CD14-positive monocyte (primary cell): ENCODE measurements at regions not wholly inside any gene's neighbourhood (a gene's known extent, or its start where the extent isn't known, plus 50 kb on each side); places are given as distances from the start of the nearest gene placed in this dataset.

ENCODE experiments used
- DNase-seq, 3 donors: peaks; one replicate each; pipeline ENCODE4 v3.0.0-alpha.2; 2011 to 2022
- H2AFZ ChIP-seq: 2 replicates; pipeline ENCODE4 v1.6.0; 2012; ENCODE audit warnings: mild to moderate bottlenecking, low read depth, low read length, inconsistent platforms; ENCODE audit not compliant: insufficient read depth, poor library complexity, severe bottlenecking
- H3K27ac ChIP-seq, 2 donors: 1 replicate in 1 of 2; 2 replicates in 1 of 2; pipeline ENCODE4 v1.5.1; 2012 to 2013; ENCODE audit warnings: low read length in 2 of 2, control low read depth in 1 of 2, inconsistent platforms in 1 of 2, low read depth in 1 of 2, mild to moderate bottlenecking in 1 of 2
- H3K27me3 ChIP-seq, 2 donors: one replicate each; pipeline versions ENCODE4 v1.6.0 to v1.6.1; 2011 to 2013; ENCODE audit warnings: low read length in 2 of 2; ENCODE audit not compliant: control insufficient read depth in 2 of 2, insufficient read depth in 2 of 2
- H3K36me3 ChIP-seq, 2 donors: replicated peaks in 1 of 2; 1 replicate in 1 of 2; 2 replicates in 1 of 2; pipeline versions ENCODE4 v1.5.1 to v1.6.1; 2012 to 2013; ENCODE audit warnings: low read length in 2 of 2, control low read depth in 1 of 2, inconsistent platforms in 1 of 2, mild to moderate bottlenecking in 1 of 2; ENCODE audit not compliant: insufficient read depth in 2 of 2, control insufficient read depth in 1 of 2
- H3K4me1 ChIP-seq, 2 donors: 1 replicate in 1 of 2; 2 replicates in 1 of 2; pipeline versions ENCODE4 v1.5.1 to v1.6.1; 2012 to 2013; ENCODE audit warnings: low read length in 2 of 2, control low read depth in 1 of 2, inconsistent platforms in 1 of 2, mild to moderate bottlenecking in 1 of 2, moderate library complexity in 1 of 2; ENCODE audit not compliant: insufficient read depth in 2 of 2, control insufficient read depth in 1 of 2
- H3K4me2 ChIP-seq: replicated peaks from 2 replicates; pipeline ENCODE3; 2012; ENCODE audit warnings: low read length, moderate library complexity, mild to moderate bottlenecking; ENCODE audit not compliant: poor library complexity, severe bottlenecking; ENCODE audit errors: extremely low read depth
- H3K4me3 ChIP-seq, 3 experiments: fragments of 200-600 bp in 1 of 3; sonication (generic) in 1 of 3; replicated peaks in 1 of 3; 1 replicate in 2 of 3; 2 replicates in 1 of 3; pipeline ENCODE4 v1.5.1; 2011 to 2013; ENCODE audit warnings: low read length in 3 of 3, mild to moderate bottlenecking in 3 of 3, control low read depth in 2 of 3, low read depth in 2 of 3, inconsistent platforms in 1 of 3, moderate library complexity in 1 of 3
- H3K79me2 ChIP-seq: 2 replicates; pipeline ENCODE4 v1.6.0; 2012; ENCODE audit warnings: mild to moderate bottlenecking, control low read depth, inconsistent platforms, low read length, moderate library complexity; ENCODE audit not compliant: insufficient read depth
- H3K9ac ChIP-seq: 2 replicates; pipeline ENCODE4 v1.6.0; 2017; ENCODE audit warnings: low read length, mild to moderate bottlenecking; ENCODE audit not compliant: insufficient read depth, poor library complexity, severe bottlenecking
- H3K9me3 ChIP-seq, 2 donors: replicated peaks in 1 of 2; 1 replicate in 1 of 2; 2 replicates in 1 of 2; pipeline versions ENCODE4 v1.5.1 to v1.6.1; 2012 to 2013; ENCODE audit warnings: low read length in 2 of 2, control low read depth in 1 of 2; ENCODE audit not compliant: control insufficient read depth in 1 of 2, insufficient read depth in 1 of 2
- H4K20me1 ChIP-seq: 2 replicates; pipeline ENCODE4 v1.6.0; 2012; ENCODE audit warnings: mild to moderate bottlenecking, low read length, control low read depth, moderate library complexity; ENCODE audit not compliant: insufficient read depth
- H3K27ac Mint-ChIP-seq, 7 donors: one replicate each; pipeline ENCODE4 v1.8.0; 2020; ENCODE audit warnings: mild to moderate bottlenecking in 7 of 7, mixed read lengths in 7 of 7, moderate library complexity in 6 of 7, inconsistent platforms in 2 of 7
- H3K27me3 Mint-ChIP-seq, 3 donors: one replicate each; pipeline ENCODE4 v1.8.0; 2021 to 2022; ENCODE audit warnings: low read depth in 3 of 3, mild to moderate bottlenecking in 3 of 3, mixed read lengths in 3 of 3, moderate library complexity in 3 of 3, inconsistent platforms in 1 of 3
- H3K36me3 Mint-ChIP-seq, 2 donors: one replicate each; pipeline ENCODE4 v1.8.0; 2020; ENCODE audit warnings: mixed read lengths in 2 of 2, inconsistent platforms in 1 of 2, mild to moderate bottlenecking in 1 of 2
- H3K4me1 Mint-ChIP-seq: one replicate; pipeline ENCODE4 v1.8.0; 2020; ENCODE audit warnings: mild to moderate bottlenecking, mixed read lengths
- H3K4me3 Mint-ChIP-seq, 2 donors: one replicate each; pipeline ENCODE4 v1.8.0; 2020; ENCODE audit warnings: mild to moderate bottlenecking in 2 of 2, mixed read lengths in 2 of 2, moderate library complexity in 1 of 2
- H3K9me3 Mint-ChIP-seq, 7 donors: one replicate each; pipeline ENCODE4 v1.8.0; 2020 to 2022; ENCODE audit warnings: mixed read lengths in 7 of 7, mild to moderate bottlenecking in 6 of 7, moderate library complexity in 6 of 7, inconsistent platforms in 2 of 7
- WGBS: methylation state at CpG from one replicate; pipeline ENCODE4 v1.1.5; 2013; ENCODE audit warnings: missing lambda C conversion rate; ENCODE audit not compliant: insufficient coverage; 5-methylcytosine and 5-hydroxymethylcytosine counted together
- intact Hi-C, 2 donors: fragments of 100-400 bp; cut with micrococcal nuclease; formaldehyde crosslinking; loops; one replicate each; pipeline versions ENCODE4 v1.15.0 to v1.15.1; 2023
- TF ChIP-seq, protein P1 (sequence below): fragments of 200-600 bp; IDR thresholded peaks from one replicate; pipeline ENCODE4 v1.8.0; 2022; ENCODE audit warnings: antibody characterized with exemption, mild to moderate bottlenecking

DNA sequence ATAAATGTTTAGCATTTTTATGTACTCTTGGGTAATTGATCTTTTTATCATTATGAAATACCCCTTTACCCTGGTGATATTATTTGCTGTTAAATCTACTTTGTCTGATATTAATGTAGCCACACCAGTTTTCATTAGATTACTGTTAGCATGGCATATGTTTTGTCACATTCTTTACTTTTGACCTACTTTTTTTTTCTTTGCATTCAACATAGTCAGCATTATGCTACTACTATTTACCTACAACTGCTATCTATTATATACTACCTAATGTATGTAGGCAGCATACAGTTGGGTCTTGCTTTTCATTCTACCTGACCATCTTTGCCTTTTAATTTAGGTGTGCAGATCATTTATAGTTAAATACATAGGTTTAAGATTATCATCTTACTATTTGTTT lies 1429.6 kb upstream of the ALCAM start:
- Mint-ChIP-seq H3K36me3 (no peaks in the 10 kb centered on the region), H3K9me3 (peaks cover 0 to 11% (median 0%) of the 10 kb centered on the region in 7 donors), H3K4me1 (no peaks in the 10 kb centered on the region), H3K27me3 (no peaks in the 10 kb centered on the region), H3K4me3 (no peak overlapping the region), H3K27ac (no peak overlapping the region)
- Histone ChIP-seq H3K9me3 (no peaks in the 10 kb centered on the region), H3K4me2 (no peak overlapping the region), H3K4me3 (no peak overlapping the region), H3K9ac (no peak overlapping the region), H3K79me2 (no peaks in the 10 kb centered on the region), H3K27ac (no peak overlapping the region), H3K36me3 (no peaks in the 10 kb centered on the region), H3K27me3 (no peaks in the 10 kb centered on the region), H2AFZ (no peak overlapping the region), H4K20me1 (no peaks in the 10 kb centered on the region), H3K4me1 (no peaks in the 10 kb centered on the region)
- TF ChIP-seq, protein P1, sequence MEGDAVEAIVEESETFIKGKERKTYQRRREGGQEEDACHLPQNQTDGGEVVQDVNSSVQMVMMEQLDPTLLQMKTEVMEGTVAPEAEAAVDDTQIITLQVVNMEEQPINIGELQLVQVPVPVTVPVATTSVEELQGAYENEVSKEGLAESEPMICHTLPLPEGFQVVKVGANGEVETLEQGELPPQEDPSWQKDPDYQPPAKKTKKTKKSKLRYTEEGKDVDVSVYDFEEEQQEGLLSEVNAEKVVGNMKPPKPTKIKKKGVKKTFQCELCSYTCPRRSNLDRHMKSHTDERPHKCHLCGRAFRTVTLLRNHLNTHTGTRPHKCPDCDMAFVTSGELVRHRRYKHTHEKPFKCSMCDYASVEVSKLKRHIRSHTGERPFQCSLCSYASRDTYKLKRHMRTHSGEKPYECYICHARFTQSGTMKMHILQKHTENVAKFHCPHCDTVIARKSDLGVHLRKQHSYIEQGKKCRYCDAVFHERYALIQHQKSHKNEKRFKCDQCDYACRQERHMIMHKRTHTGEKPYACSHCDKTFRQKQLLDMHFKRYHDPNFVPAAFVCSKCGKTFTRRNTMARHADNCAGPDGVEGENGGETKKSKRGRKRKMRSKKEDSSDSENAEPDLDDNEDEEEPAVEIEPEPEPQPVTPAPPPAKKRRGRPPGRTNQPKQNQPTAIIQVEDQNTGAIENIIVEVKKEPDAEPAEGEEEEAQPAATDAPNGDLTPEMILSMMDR = no peak
- no peak for DNase-seq
- intact Hi-C loops = no loop called here

DNA sequence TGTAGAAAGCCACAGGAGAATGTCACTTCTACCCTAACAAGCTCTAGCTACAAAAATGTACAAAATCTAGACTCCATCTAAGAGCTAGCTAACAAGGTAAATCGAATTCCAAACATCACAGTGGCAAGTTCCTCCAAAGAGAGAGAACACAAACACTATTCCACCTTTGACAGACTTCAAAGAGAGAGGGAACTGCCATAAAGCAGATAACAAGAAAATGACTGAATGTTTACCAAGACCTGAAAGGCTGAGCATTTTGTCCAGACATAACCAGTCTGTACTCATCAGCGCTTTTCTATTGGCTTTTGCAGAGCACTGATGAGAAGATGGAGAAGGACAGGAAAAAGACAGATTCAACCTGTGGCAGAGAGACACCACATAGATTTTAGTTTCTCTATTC lies 1419.6 kb upstream of the ALCAM start:
- TF ChIP-seq, protein P1 = no peak
- no CpG with 5 or more reads among the region's 2 CpGs for WGBS
- Histone ChIP-seq H3K9ac (no peak overlapping the region), H3K4me1 (no peaks in the 10 kb centered on the region), H3K4me3 (no peak overlapping the region), H2AFZ (no peak overlapping the region), H3K36me3 (no peaks in the 10 kb centered on the region), H4K20me1 (no peaks in the 10 kb centered on the region), H3K79me2 (no peaks in the 10 kb centered on the region), H3K27me3 (no peaks in the 10 kb centered on the region), H3K9me3 (no peaks in the 10 kb centered on the region), H3K4me2 (no peak overlapping the region), H3K27ac (no peak overlapping the region)
- H3K9me3 Mint-ChIP-seq = peaks cover 0 to 3% (median 0%) of the 10 kb centered on the region in 7 donors
- H3K4me3 Mint-ChIP-seq = no peak overlapping the region
- no peak for DNase-seq
- H3K27me3 Mint-ChIP-seq = peaks cover 0 to 2% (median 2%) of the 10 kb centered on the region in 3 donors
- intact Hi-C loops = no loop called here
- no peaks in the 10 kb centered on the region for H3K4me1 Mint-ChIP-seq
- H3K27ac Mint-ChIP-seq = no peak overlapping the region
- no peaks in the 10 kb centered on the region for H3K36me3 Mint-ChIP-seq
